ENCODE measurements at regions not wholly inside any gene's neighbourhood (a gene's known extent, or its start where the extent isn't known, plus 50 kb on each side); places are given as distances from the start of the nearest gene placed in this dataset.

DNA sequence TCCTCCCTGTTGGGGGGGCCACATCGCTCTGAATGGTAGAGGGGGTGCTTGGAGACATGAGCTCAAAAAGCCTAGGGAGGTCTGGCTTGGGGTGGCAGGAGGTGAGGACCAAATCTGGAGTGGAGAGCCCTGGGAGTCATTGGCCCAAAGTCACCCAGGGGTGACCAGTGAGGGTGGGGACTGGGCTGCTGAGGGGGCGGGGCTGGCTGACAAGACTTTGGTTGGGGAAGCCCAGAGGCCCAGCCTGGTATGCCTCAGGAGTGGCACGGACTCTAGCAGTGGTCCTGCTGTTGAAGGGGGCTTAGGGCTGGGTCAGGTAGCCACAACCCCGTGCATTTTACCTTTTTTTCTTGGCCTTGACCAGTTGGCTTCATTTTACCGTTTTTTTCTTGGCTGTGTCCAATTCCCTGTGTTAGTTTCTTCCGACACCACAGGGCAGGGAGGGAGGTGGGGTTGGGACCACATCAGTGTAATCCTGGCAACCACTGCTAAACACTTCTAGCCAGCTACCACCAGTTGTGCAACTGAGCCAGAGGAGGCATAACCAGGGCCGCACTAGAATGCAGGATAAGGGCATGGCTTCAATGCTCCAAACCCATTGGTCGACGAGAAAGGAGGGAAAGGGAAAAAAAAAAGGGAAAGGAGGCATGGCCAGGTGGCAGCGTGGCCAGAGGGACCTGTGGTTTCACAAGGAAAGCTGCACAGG lies 105.3 kb upstream of the C2CD4B start:
- intact Hi-C loops (cut with DNase I; ENCODE audit: low total_unique reads) = no loop called here
- 80 to 87% (median 83%) methylated on average over 10 of the region's 10 CpGs for WGBS, 5 donors
- Histone ChIP-seq H3K27ac (no peak overlapping the region), H3K27me3 (replicated peaks in 1 of 7) (no peaks in the 10 kb centered on the region), H3K4me1 (no peaks in the 10 kb centered on the region), H3K36me3 (no peaks in the 10 kb centered on the region), H3K4me3 (no peak overlapping the region), H3K9me3 (peaks cover 10 to 76% (median 57%) of the 10 kb centered on the region in 8 donors)
- no peak for DNase-seq
- TF ChIP-seq POLR2A (IDR thresholded peaks at IDR 0.05) (no peak), POLR2AphosphoS5 (IDR thresholded peaks at IDR 0.05) (no peak)
- TF ChIP-seq, protein P1, sequence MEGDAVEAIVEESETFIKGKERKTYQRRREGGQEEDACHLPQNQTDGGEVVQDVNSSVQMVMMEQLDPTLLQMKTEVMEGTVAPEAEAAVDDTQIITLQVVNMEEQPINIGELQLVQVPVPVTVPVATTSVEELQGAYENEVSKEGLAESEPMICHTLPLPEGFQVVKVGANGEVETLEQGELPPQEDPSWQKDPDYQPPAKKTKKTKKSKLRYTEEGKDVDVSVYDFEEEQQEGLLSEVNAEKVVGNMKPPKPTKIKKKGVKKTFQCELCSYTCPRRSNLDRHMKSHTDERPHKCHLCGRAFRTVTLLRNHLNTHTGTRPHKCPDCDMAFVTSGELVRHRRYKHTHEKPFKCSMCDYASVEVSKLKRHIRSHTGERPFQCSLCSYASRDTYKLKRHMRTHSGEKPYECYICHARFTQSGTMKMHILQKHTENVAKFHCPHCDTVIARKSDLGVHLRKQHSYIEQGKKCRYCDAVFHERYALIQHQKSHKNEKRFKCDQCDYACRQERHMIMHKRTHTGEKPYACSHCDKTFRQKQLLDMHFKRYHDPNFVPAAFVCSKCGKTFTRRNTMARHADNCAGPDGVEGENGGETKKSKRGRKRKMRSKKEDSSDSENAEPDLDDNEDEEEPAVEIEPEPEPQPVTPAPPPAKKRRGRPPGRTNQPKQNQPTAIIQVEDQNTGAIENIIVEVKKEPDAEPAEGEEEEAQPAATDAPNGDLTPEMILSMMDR (IDR thresholded peaks at IDR 0.05 in 8 of 11, conservative IDR thresholded peaks at IDR 0.05 in 3 of 11) = no peak

DNA sequence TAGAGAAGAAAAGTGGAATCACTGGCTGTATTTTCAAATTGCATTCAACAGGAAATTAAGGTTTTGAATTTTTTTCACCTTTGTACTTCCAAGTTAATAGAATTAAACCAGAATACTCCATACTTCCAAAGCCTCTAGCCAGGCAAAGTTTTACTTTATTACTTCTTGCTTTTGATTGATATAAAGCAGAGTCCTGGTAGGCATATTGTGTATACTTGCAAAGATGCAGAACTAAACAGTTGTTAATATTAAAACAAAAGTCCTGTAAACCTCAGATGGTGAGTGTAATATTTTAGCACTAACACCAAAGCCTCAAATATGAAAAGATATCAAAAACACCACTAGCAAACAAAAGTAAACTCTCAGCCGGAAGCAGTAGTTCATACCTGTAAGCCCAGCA lies 107.2 kb upstream of the C2CD4B start:
- no peak overlapping the region for H3K4me3 ChIP-seq
- DNase-seq = no peak
- 88 to 100% (median 94%) methylated on average over 1 of the region's 1 CpG for WGBS, 5 donors
- peaks cover 0 to 6% (median 0%) of the 10 kb centered on the region in 7 donors for H3K27me3 ChIP-seq (replicated peaks in 1 of 7)
- H3K27ac ChIP-seq = no peak overlapping the region
- no peaks in the 10 kb centered on the region for H3K4me1 ChIP-seq
- H3K9me3 ChIP-seq = peaks cover 10 to 56% (median 45%) of the 10 kb centered on the region in 8 donors
- intact Hi-C loops (cut with DNase I; ENCODE audit: low total_unique reads) = no loop called here
- no peaks in the 10 kb centered on the region for H3K36me3 ChIP-seq
- no peak for TF ChIP-seq POLR2AphosphoS5 (IDR thresholded peaks at IDR 0.05)
- no peak for TF ChIP-seq POLR2A (IDR thresholded peaks at IDR 0.05)
- TF ChIP-seq, protein P1 (IDR thresholded peaks at IDR 0.05 in 8 of 11, conservative IDR thresholded peaks at IDR 0.05 in 3 of 11) = no peak

DNA sequence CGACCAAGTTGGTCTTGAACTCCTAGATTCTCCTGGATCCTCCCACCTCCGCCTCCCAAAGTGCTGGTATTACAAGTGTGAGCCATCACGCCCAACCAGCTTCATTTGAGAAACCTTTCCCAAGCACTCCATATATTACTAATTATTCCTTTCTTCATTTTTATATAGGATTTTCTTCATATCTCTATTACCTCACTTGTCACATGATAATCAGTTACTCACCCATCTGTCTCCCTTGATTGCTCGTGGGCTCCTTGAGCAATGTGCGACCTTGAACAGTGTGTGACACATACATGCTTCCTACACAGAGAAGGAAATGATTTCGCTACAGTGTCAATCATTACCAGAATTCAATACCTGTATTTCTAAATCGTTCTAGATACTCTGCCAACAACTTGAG lies 110.7 kb upstream of the C2CD4B start:
- TF ChIP-seq POLR2AphosphoS5 (IDR thresholded peaks at IDR 0.05) = no peak
- TF ChIP-seq, protein P1 (IDR thresholded peaks at IDR 0.05 in 8 of 11, conservative IDR thresholded peaks at IDR 0.05 in 3 of 11) = no peak
- no peak for TF ChIP-seq POLR2A (IDR thresholded peaks at IDR 0.05)

DNA sequence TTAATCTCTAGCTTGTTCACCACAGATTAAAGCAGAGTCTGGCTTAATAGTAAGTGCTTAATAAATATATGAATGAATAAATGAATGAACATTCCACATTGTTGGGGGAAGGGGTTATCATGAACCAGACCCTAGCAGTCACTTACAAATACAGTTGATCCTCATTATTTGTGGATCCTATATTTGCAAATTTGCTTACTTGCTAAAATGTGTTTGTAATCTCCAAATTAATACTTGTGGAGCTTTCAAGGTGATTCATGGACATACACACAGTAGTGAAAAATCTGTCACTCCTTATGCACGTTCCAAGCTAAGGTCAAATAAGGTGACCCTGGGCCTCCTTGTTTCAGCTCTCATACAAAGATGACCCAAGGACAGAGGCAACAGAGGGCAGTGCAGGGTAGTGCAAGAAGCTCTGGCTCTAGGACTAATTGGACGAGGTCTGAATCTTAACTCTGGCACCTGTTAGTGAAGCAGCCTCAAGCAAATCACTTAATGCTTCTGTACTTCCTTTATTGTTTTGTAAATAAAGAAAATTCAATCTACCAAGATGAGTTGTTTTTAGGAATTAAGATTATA lies 112.8 kb upstream of the C2CD4B start:
- no peaks in the 10 kb centered on the region for H3K36me3 ChIP-seq
- WGBS, 5 donors = 50 to 77% (median 70%) methylated on average over 2 of the region's 2 CpGs
- no peak for DNase-seq
- H3K9me3 ChIP-seq = peaks cover 0 to under 1% (median 0%) of the 10 kb centered on the region in 8 donors
- H3K27ac ChIP-seq = no peak overlapping the region
- TF ChIP-seq POLR2A (IDR thresholded peaks at IDR 0.05) = no peak
- no peak for TF ChIP-seq POLR2AphosphoS5 (IDR thresholded peaks at IDR 0.05)
- H3K4me3 ChIP-seq = no peak overlapping the region
- peaks cover 0 to 13% (median 0%) of the 10 kb centered on the region in 7 donors for H3K27me3 ChIP-seq (replicated peaks in 1 of 7)
- no peaks in the 10 kb centered on the region for H3K4me1 ChIP-seq
- intact Hi-C loops (cut with DNase I; ENCODE audit: low total_unique reads) = no loop called here

More for the DNA sequence above, 110.7 kb upstream of the C2CD4B start:
- H3K36me3 ChIP-seq = no peaks in the 10 kb centered on the region
- intact Hi-C loops (cut with DNase I; ENCODE audit: low total_unique reads) = no loop called here
- DNase-seq = no peak
- WGBS, 5 donors = 74 to 80% (median 77%) methylated on average over 7 of the region's 7 CpGs
- no peaks in the 10 kb centered on the region for H3K4me1 ChIP-seq
- H3K27ac ChIP-seq = no peak overlapping the region
- H3K27me3 ChIP-seq (replicated peaks in 1 of 7) = peaks cover 0 to 13% (median 0%) of the 10 kb centered on the region in 7 donors
- H3K4me3 ChIP-seq = no peak overlapping the region
- H3K9me3 ChIP-seq = peaks cover 0 to 21% (median 10%) of the 10 kb centered on the region in 8 donors
